ENCODE measurements at regions not wholly inside any gene's neighbourhood (a gene's known extent, or its start where the extent isn't known, plus 50 kb on each side); places are given as distances from the start of the nearest gene placed in this dataset.

DNA sequence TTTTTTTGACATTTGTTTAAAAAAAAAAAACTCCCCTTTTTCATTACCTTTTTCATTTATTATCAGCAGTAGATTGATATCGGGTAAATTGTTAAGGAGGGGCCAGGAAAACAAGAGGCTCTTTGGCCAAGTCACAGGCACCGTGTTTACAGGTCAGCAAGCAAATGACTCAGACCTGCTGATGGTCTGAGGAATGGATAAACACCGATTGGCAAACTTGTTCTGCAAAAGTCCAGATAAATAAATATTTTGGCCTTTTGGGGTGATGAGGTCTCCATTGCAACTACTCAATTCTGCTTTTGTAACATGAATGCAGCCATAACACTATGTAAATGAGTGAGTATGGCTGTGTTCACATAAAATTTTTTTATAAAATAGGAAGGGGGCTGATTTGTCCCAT is 94.0 kb downstream of the RPS29 start:
- ChIA-PET POLR2A (ENCODE audit: low non-redundant PET) (no interaction called here), CTCF (interaction anchor here (0.6 kb wide), 1 partner anchor 235 kb away, joined by 3 read pairs; no protein-coding TSS in a partner anchor)
- no peak overlapping the region for H3K27ac ChIP-seq
- no peak for DNase-seq (ENCODE audit: low spot score)
- TF ChIP-seq, protein P1, sequence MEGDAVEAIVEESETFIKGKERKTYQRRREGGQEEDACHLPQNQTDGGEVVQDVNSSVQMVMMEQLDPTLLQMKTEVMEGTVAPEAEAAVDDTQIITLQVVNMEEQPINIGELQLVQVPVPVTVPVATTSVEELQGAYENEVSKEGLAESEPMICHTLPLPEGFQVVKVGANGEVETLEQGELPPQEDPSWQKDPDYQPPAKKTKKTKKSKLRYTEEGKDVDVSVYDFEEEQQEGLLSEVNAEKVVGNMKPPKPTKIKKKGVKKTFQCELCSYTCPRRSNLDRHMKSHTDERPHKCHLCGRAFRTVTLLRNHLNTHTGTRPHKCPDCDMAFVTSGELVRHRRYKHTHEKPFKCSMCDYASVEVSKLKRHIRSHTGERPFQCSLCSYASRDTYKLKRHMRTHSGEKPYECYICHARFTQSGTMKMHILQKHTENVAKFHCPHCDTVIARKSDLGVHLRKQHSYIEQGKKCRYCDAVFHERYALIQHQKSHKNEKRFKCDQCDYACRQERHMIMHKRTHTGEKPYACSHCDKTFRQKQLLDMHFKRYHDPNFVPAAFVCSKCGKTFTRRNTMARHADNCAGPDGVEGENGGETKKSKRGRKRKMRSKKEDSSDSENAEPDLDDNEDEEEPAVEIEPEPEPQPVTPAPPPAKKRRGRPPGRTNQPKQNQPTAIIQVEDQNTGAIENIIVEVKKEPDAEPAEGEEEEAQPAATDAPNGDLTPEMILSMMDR (conservative IDR thresholded peaks at IDR 0.05; ENCODE audit: low read depth) = no peak

- H3K27ac ChIP-seq = no peak overlapping the region
- TF ChIP-seq, protein P1 (conservative IDR thresholded peaks at IDR 0.05; ENCODE audit: low read depth) = no peak
- ChIA-PET POLR2A (ENCODE audit: low non-redundant PET) (interaction anchor here (0.7 kb wide), 1 partner anchor 110 kb away, joined by 3 read pairs; no protein-coding TSS in a partner anchor), CTCF (no interaction called here)
- no peak for DNase-seq (ENCODE audit: low spot score)
Observed at GRCh38 chr14:49489341-49489740, 96.8 kb downstream of the RPS29 start.

- CTCF ChIA-PET = no interaction called here
Observed at GRCh38 chr14:49487238-49487637, 98.9 kb downstream of the RPS29 start.

DNA sequence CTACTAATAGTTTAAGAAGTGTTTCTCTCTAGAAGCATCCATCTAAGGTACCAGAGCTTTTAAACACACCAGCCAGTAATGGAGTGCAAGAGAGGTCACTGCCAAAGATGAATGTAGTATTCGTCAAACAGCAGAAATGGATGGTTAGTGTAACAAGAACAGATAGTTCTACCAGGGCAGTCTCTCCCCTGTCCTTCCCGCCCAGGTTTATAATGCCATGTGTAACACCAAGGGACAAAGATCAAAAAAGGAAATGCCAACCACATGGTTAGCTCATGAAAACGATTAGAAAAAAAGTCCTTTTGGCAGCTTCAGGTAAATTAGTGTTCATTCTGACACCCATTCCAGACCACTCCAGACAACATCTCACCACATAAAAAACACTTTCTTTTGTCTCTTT is 100.9 kb downstream of the RPS29 start:
- ChIA-PET POLR2A (ENCODE audit: low non-redundant PET) (interaction anchor here (0.6 kb wide), 2 partner anchors 85 to 101 kb away, joined by 4 to 7 read pairs; no protein-coding TSS in a partner anchor), CTCF (no interaction called here)
- DNase-seq (ENCODE audit: low spot score) = no peak
- TF ChIP-seq, protein P1 (conservative IDR thresholded peaks at IDR 0.05; ENCODE audit: low read depth) = no peak
- no peak overlapping the region for H3K27ac ChIP-seq

More at GRCh38 chr14:49487238-49487637, 98.9 kb downstream of the RPS29 start:
- POLR2A ChIA-PET (ENCODE audit: low non-redundant PET) = no interaction called here
- TF ChIP-seq, protein P1 (conservative IDR thresholded peaks at IDR 0.05; ENCODE audit: low read depth) = no peak
- H3K27ac ChIP-seq = no peak overlapping the region
- no peak for DNase-seq (ENCODE audit: low spot score)

DNA sequence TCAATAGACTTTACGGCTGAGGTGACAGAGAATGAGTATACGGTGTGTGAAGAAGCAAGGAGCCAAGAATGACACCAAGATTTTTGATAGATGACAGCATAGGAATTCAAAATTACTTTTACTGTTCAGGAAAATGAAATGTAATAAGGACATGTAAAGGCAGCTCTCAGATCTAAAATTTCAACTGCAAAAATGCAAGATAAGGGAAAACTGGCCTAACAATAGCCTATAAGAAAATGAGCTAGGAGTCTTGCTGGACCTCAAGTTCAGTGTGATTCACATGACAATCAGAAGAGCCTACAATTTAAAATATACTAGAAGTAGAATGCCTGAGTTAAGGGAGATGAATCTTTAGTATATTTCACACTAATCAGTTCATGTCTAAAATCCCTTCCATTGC is 102.0 kb downstream of the RPS29 start:
- no peak for DNase-seq (ENCODE audit: low spot score)
- POLR2A ChIA-PET (ENCODE audit: low non-redundant PET) = no interaction called here
- CTCF ChIA-PET = no interaction called here
- H3K27ac ChIP-seq = no peak overlapping the region
- TF ChIP-seq, protein P1 (conservative IDR thresholded peaks at IDR 0.05; ENCODE audit: low read depth) = no peak

DNA sequence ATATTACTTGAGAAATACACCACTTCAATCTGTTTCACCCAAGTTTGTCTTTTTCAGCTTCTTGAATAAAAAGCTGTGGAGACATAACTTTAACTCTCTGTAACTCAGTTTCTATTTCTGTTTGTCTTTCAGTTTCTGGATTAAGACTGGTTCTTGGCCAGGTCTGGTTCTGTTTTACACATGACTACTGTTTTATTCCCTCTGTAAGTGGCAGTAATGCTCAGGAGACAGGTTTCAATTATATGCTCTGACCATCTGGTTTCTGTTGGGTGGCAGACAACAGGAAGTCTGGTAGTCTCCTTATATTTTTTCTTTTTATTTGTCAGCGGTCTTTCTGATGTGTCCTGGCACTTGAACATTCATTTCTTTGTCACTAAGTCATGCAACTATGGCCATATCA is 102.9 kb downstream of the RPS29 start:
- DNase-seq (ENCODE audit: low spot score) = no peak
- TF ChIP-seq, protein P1 (conservative IDR thresholded peaks at IDR 0.05; ENCODE audit: low read depth) = no peak
- ChIA-PET POLR2A (ENCODE audit: low non-redundant PET) (no interaction called here), CTCF (no interaction called here)
- H3K27ac ChIP-seq = no peak overlapping the region
